ENCODE measurements at regions not wholly inside any gene's neighbourhood (a gene's known extent, or its start where the extent isn't known, plus 50 kb on each side); places are given as distances from the start of the nearest gene placed in this dataset.

DNA sequence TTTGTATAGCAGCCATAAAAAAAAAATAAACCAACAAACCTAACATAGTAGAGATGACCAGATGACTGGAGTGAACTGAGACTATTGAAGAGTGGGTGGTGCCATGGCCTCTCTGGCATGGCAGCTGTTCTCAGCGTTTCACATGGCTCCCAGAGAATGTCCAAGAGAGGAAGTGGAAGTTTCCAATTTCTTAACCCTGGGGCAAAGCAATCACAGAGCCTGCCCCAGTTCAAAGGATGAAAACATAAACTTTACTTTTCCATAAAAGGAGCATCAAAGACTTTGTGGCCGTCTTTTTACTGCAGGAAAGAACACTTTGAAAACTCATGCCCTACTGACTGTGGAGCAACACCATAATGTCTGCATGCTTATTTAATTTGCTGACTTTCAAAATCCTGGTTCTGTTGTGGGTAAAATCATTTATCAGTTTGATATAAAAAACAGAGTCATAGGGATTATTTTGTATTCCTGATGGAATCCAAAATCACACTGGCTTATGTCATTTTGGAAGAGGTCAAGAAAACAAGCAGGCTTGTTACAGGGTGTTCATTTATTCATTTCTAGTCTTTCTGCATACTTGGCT is 165.4 kb downstream of the SLC35B3 start:
- TF ChIP-seq CTCF (IDR thresholded peaks at IDR 0.05; ENCODE audit: insufficient read depth, low read depth, low read length) (no peak), EZH2 (IDR thresholded peaks at IDR 0.05; ENCODE audit: insufficient read depth, low read length) (no peak)

Data from astrocyte (in vitro differentiated cells and primary cell).